Embryonic facial prominence (tissue), 1 donor: ENCODE measurements at regions not wholly inside any gene's neighbourhood (a gene's known extent, or its start where the extent isn't known, plus 50 kb on each side); places are given as distances from the start of the nearest gene placed in this dataset.
"Not testable (repeated sequence)": the region's sequence is repeated elsewhere in the genome, so short reads cannot be mapped to it uniquely, and the experiment has no call there.

Experiments used
- DNase-seq: peaks from one replicate; pipeline ENCODE4 v3.0.0-alpha.2; 2016; ENCODE audit errors: extremely low spot score

GRCh38 chr14:61167642-61168041, 113.5 kb downstream of the TMEM30B start:
- DNase-seq = no peak

DNA sequence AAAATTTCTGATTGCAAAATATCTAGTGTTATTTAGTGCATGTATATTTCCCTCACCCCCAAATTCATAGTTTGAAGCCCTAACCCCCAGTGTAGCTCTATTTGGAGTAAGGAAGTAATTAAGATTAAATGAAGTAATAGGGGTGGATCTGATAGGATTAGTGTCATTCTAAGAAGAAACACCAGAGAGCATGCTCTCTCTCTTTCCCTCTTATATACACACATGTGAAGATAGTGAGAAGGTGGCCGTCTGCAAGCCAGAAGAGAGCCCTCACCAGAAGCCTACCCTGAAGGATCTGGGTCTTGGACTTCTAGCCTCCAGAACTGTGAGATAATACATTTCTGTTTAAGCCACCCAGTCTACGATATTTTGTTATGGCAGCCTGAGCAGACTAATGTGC, 120.3 kb downstream of the TMEM30B start:
- no peak for DNase-seq

- no peak for DNase-seq
These were observed 126.5 kb downstream of the TMEM30B start for GRCh38 chr14:61154641-61155040.

- DNase-seq = no peak
These were observed 127.1 kb downstream of the TMEM30B start for GRCh38 chr14:61153914-61154545.

DNA sequence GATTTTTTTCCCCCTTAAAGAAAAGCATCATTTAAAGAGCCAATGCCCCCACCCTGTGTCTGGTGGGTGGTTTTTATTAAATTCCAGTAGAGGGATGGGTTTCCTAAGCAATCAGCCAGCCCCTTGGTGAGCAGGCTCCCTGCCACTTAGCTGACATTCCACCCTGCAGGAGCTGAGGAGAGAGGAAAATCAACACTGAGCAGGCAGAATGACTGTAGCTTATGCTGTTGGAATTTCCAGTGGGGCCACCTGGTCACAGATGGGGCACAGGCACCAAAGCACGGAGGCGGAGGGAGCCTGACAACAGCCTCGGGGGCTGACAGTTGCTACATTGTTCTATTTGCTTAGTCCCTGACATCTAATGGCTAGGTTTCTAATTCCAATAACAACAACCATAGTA, 127.7 kb downstream of the TMEM30B start:
- peak; percentile 47 for DNase-seq

GRCh38 chr14:61152851-61153364, 128.2 kb downstream of the TMEM30B start:
- DNase-seq = no peak

DNA sequence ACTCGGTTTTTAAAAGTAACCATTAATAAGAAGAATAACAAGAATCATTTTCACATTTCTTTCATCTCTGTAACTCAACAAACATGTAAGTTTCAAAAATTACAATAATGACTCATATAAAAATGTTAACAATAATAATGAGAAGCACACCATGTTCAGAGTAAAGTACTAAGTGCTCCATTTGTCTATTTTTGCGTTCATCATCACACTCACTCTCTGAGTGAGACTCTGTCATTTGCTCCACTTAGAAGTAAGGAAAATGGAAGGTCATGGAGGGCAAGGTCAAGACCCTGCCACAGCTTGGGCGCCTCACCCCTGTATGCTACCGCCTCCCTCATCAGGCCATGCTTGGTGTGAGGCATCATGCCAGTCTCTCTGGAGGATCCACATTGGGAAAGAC, 129.9 kb downstream of the TMEM30B start:
- no peak for DNase-seq

- DNase-seq = no peak
These were observed 130.3 kb downstream of the TMEM30B start for GRCh38 chr14:61150851-61151250.

DNA sequence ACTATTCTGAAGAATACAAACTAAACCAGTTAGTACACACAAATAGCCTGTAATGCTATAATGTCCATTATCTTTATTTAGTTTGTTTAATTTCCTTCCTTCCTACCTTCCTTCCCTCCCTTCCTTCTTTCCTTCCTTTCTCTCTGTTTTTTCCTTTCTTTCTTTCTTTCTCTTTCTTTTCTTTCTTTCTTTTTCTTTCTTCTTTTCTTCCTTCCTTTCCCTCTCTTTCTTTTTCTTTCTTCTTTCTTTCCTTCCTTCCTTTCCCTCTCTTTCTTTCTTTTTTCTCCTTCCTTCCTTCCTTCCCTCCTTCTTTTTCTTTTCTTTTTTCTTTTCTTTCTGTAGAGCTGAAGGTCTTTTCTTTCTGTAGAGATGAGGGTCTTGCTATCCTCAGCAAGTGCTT, 131.2 kb downstream of the TMEM30B start:
- no peak for DNase-seq

GRCh38 chr14:61148742-61149350, 132.3 kb downstream of the TMEM30B start:
- DNase-seq = no peak

DNA sequence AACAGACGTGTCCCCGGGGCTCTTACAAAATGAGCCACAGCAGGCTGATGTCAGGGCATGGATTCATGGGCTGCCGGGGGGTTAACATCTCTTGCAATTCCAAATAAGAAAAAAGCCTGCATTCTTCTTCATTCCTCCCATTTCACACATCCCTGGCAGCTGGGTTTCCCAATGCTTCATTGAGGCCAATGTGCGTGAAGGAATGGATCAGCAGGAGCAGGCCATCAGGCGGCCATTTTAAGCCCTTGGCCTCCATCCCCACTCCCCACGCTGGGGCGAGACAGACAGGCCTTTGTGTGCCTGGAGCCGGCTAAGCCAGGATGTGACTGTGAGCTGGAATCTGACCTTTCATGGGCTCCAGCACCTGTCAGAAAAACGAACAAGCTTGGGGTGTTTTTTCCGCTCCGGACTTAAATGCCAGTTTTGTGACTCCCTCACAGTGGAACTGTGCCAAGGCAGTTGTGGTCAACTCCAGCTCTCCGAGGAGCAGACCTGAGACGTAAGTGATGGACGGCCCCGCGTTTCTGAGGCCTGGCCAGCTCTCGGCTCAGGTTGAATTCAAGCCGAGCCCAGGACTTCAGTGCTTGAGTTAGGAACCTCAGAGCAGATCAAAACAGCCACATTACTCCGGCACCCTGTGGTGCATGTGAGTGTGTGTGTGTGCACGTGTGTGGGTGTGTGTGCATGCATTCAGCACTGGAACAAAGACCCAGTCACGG, 133.1 kb downstream of the TMEM30B start:
- peak; percentile 43 for DNase-seq

GRCh38 chr14:61147381-61147821, 133.7 kb downstream of the TMEM30B start:
- DNase-seq = peak; percentile 22

GRCh38 chr14:61146899-61147298, 134.2 kb downstream of the TMEM30B start:
- no peak for DNase-seq

DNA sequence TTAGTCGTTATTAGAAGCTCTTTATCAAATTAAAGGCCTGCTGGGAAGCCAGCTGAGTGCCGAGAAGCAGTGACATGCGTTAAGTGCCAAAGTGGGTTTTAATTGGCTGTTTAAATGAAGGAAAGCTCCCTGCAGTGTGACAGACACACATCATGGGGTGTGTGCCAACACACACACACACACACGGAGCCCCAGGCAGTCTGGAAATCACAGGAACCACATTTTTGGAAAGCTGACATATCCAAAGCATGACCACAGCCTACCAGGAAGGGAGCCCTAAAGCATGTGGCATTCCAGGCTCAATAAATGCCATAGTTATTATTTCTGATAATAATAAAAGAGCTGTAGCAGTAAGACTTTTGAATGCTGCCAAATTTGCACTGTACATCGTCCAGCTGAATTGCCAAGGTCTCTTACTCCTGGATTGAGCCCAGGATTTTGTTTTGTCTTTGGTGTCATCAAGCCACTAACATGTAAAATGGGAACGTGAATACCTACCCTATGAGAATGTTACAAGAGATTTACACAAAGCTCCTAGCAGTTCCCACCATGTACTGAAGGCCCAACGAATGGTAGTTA, 135.1 kb downstream of the TMEM30B start:
- DNase-seq = peak; percentile 71

- peak; percentile 77 for DNase-seq
These were observed 135.9 kb downstream of the TMEM30B start for GRCh38 chr14:61145034-61145902.

GRCh38 chr14:61144117-61145033, 136.8 kb downstream of the TMEM30B start:
- not testable (repeated sequence) for DNase-seq

DNA sequence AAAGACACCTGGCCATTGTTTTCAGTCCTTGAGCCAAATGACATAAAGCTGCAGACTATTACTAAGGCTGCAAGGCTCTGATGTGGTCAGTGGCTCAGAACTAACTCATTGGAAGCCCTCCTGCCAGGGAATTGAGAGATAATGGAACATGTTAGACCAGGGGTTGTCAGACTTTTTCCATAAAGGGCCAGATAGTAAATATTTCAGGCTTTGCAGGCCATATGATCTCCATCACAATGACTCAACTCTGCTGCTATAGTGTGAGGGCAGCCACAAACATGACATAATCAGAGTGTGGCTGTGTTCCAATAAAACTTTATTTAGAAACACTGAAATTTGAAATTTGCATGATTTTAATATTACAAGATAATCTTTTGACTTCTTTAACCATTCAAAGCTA, 140.3 kb downstream of the TMEM30B start:
- no peak for DNase-seq

GRCh38 chr14:61140271-61140670, 140.9 kb downstream of the TMEM30B start:
- no peak for DNase-seq

DNA sequence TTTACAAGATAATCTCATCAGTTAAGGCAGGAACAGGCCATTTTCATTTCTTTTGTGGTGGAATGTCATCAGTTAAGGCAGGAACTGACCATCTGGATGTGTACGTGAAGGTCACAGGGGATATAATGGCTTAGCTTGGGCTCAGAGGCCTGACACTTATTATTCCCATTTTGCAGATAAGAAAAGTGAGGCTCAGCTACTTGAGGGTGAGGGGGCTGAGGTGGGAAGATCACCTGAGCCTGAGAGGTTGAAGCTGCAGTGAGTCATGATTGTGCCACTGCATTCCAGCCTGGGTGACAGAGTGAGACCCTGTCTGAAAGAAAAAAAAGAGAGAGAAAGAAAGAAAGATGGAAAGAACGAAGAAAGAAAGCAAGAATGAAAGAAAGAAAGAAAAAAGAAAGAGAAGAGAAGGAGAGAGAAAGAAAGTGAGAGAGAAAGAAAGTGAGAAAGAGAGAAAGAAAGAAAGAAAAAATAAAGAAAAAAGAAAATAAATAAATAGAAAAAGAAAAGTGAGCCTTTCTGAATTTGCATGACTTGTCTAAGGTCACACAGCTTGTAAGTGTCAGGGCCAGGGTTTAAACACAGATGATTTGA, 142.0 kb downstream of the TMEM30B start:
- no peak for DNase-seq

DNA sequence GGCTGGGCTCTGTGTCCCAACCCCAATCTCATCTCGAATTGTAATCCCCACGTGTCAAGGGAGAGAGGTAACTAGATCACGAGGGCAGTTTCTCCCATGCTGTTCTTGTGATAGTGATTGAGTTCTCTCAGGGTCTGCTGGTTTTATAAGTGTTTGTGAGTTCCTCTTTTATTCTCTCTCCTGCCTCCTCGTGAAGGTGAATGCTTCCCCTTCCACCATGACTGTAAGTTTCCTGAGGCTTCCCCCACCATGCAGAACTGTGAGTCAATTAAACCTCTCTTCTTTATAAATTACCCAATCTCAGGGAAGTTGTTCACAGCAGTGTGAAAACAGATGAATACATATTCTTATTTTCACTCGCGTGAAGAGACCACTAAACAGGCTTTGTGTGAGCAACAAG, 148.2 kb downstream of the TMEM30B start:
- no peak for DNase-seq
